Left ventricle myocardium inferior (tissue), 1 donor: ENCODE measurements at regions not wholly inside any gene's neighbourhood (a gene's known extent, or its start where the extent isn't known, plus 50 kb on each side); places are given as distances from the start of the nearest gene placed in this dataset.

Experiments
- DNase-seq: peaks from one replicate; pipeline ENCODE4 v3.0.0-alpha.2; 2020
- H3K27ac ChIP-seq: fragments of 200-600 bp; replicated peaks from 2 replicates; pipeline ENCODE4 v1.8.0; 2021
- H3K27me3 ChIP-seq: fragments of 200-600 bp; 2 replicates; pipeline ENCODE4 v1.8.0; 2021; ENCODE audit warnings: low read depth
- H3K36me3 ChIP-seq: fragments of 200-600 bp; 2 replicates; pipeline ENCODE4 v1.8.0; 2021
- H3K4me1 ChIP-seq: fragments of 200-600 bp; 2 replicates; pipeline ENCODE4 v1.8.0; 2021
- H3K4me3 ChIP-seq: fragments of 200-600 bp; 2 replicates; pipeline ENCODE4 v1.8.0; 2021; ENCODE audit warnings: mild to moderate bottlenecking, moderate library complexity
- H3K9me3 ChIP-seq: fragments of 200-600 bp; replicated peaks from 2 replicates; pipeline ENCODE4 v1.8.0; 2021
- CTCF ChIP-seq: fragments of 200-600 bp; IDR thresholded peaks from 2 replicates; pipeline ENCODE4 v1.8.0; 2021; ENCODE audit warnings: antibody characterized with exemption, mild to moderate bottlenecking, borderline replicate concordance
- intact Hi-C: fragments of 100-400 bp; cut with micrococcal nuclease; formaldehyde crosslinking; loops from one replicate; pipeline ENCODE4 v1.11.0; 2022
- donor health status: DM: no; HTN: yes; CAD: no; lungs with severe emphysema.

GRCh38 chr15:56816781-56817180 is 83.5 kb upstream of the ZNF280D start:
- H3K4me1 ChIP-seq, result peaks cover 45% of the 10 kb centered on the region
- H3K27me3 ChIP-seq, result no peaks in the 10 kb centered on the region
- intact Hi-C loops, result no loop called here

GRCh38 chr15:56815247-56815646 is 81.9 kb upstream of the ZNF280D start:
- Histone ChIP-seq H3K27me3 (no peaks in the 10 kb centered on the region), H3K4me1 (peaks cover 44% of the 10 kb centered on the region), H3K9me3 (no peaks in the 10 kb centered on the region), H3K27ac (peak overlapping the region; percentile 66), H3K36me3 (no peaks in the 10 kb centered on the region), H3K4me3 (no peak overlapping the region)
- intact Hi-C loops, result no loop called here
- DNase-seq, result no peak
- TF ChIP-seq CTCF, result no peak

More at GRCh38 chr15:56816781-56817180, 83.5 kb upstream of the ZNF280D start:
- no peaks in the 10 kb centered on the region for H3K9me3 ChIP-seq
- peak overlapping the region; percentile 6 for H3K27ac ChIP-seq
- H3K36me3 ChIP-seq, result no peaks in the 10 kb centered on the region
- no peak for DNase-seq
- no peak for TF ChIP-seq CTCF
- H3K4me3 ChIP-seq, result no peak overlapping the region

GRCh38 chr15:56814429-56814828 is 81.1 kb upstream of the ZNF280D start:
- no peak overlapping the region for H3K4me3 ChIP-seq
- peak overlapping the region; percentile 66 for H3K27ac ChIP-seq
- TF ChIP-seq CTCF, result no peak
- peaks cover under 1% of the 10 kb centered on the region for H3K9me3 ChIP-seq
- peaks cover 44% of the 10 kb centered on the region for H3K4me1 ChIP-seq
- no peaks in the 10 kb centered on the region for H3K36me3 ChIP-seq
- no peak for DNase-seq
- H3K27me3 ChIP-seq, result no peaks in the 10 kb centered on the region
- intact Hi-C loops, result no loop called here

- DNase-seq, result no peak
- H3K27ac ChIP-seq, result no peak overlapping the region
- H3K36me3 ChIP-seq, result no peaks in the 10 kb centered on the region
- peaks cover 5% of the 10 kb centered on the region for H3K9me3 ChIP-seq
- TF ChIP-seq CTCF, result no peak
- intact Hi-C loops, result no loop called here
- H3K4me3 ChIP-seq, result no peak overlapping the region
- peaks cover 44% of the 10 kb centered on the region for H3K4me1 ChIP-seq
- H3K27me3 ChIP-seq, result no peaks in the 10 kb centered on the region
Observed at GRCh38 chr15:56813995-56814394, 80.7 kb upstream of the ZNF280D start.

- no peak for DNase-seq
- Histone ChIP-seq H3K4me1 (peaks cover 44% of the 10 kb centered on the region), H3K36me3 (peaks cover 7% of the 10 kb centered on the region), H3K27ac (peak overlapping the region; percentile 47), H3K27me3 (no peaks in the 10 kb centered on the region), H3K4me3 (no peak overlapping the region), H3K9me3 (peaks cover 15% of the 10 kb centered on the region)
- TF ChIP-seq CTCF, result no peak
- intact Hi-C loops, result no loop called here
Observed at GRCh38 chr15:56812961-56813360, 79.7 kb upstream of the ZNF280D start.

GRCh38 chr15:56812221-56812620 is 78.9 kb upstream of the ZNF280D start:
- intact Hi-C loops, result no loop called here
- H3K27ac ChIP-seq, result peak overlapping the region; percentile 47

More at GRCh38 chr15:56812221-56812620, 78.9 kb upstream of the ZNF280D start:
- peaks cover 22% of the 10 kb centered on the region for H3K9me3 ChIP-seq
- H3K27me3 ChIP-seq, result no peaks in the 10 kb centered on the region
- peaks cover 37% of the 10 kb centered on the region for H3K4me1 ChIP-seq
- DNase-seq, result no peak
- no peak overlapping the region for H3K4me3 ChIP-seq
- H3K36me3 ChIP-seq, result peaks cover 12% of the 10 kb centered on the region
- TF ChIP-seq CTCF, result no peak
